ENCODE measurements at regions not wholly inside any gene's neighbourhood (a gene's known extent, or its start where the extent isn't known, plus 50 kb on each side); places are given as distances from the start of the nearest gene placed in this dataset.

GRCh38 chr5:39696672-39697398, 272.1 kb upstream of the DAB2 start:
- TF ChIP-seq CTCF (IDR thresholded peaks at IDR 0.05; ENCODE audit: low read length) (no peak), EZH2 (IDR thresholded peaks at IDR 0.05; ENCODE audit: borderline replicate concordance, low read length) (no peak)
